HEK293T (cell line): ENCODE measurements at regions not wholly inside any gene's neighbourhood (a gene's known extent, or its start where the extent isn't known, plus 50 kb on each side); places are given as distances from the start of the nearest gene placed in this dataset.

Source experiments
- BHLHE40 ChIP-seq: fragments of 450-650 bp; IDR thresholded peaks from 2 replicates; pipeline ENCODE4 v1.6.1; 2016; ENCODE audit warnings: mild to moderate bottlenecking, moderate library complexity, borderline replicate concordance
- ELF4 ChIP-seq: fragments of 450-650 bp; IDR thresholded peaks from 2 replicates; pipeline ENCODE4 v1.6.1; 2017; ENCODE audit warnings: antibody characterized with exemption
- FOXK2 ChIP-seq: fragments of 450-650 bp; IDR thresholded peaks from 2 replicates; pipeline ENCODE4 v1.6.1; 2016; ENCODE audit warnings: mild to moderate bottlenecking
- FOXM1 ChIP-seq: fragments of 450-650 bp; IDR thresholded peaks from 2 replicates; pipeline ENCODE4 v1.6.1; 2017; ENCODE audit warnings: mild to moderate bottlenecking, borderline replicate concordance
- PKNOX1 ChIP-seq: fragments of 450-650 bp; IDR thresholded peaks from 2 replicates; pipeline ENCODE4 v1.6.1; 2016
- SP1 ChIP-seq: fragments of 450-650 bp; IDR thresholded peaks from 2 replicates; pipeline ENCODE4 v1.6.1; 2017

DNA sequence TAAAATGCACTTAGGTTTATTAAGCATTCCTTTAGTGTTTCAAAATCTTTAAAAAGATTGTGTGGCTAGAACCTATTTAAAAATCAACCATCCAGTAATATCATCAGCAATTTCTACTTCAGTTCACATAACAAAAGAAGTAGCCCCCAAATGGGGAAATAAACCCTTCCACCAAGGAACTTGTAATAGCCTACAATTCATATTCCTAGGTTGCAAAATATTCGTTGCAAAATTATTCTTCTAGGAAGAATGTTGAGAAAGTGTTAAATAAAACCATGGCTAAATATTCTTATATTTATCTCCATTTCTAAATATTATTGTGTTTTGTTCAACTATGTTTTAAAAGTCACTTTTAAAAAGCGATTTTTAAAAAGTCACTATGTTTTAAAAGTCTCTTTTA lies 177.9 kb upstream of the PRLR start:
- TF ChIP-seq FOXK2 (no peak), BHLHE40 (no peak), FOXM1 (no peak), ELF4 (no peak), PKNOX1 (no peak), SP1 (no peak)
